ENCODE measurements at regions not wholly inside any gene's neighbourhood (a gene's known extent, or its start where the extent isn't known, plus 50 kb on each side); places are given as distances from the start of the nearest gene placed in this dataset.

GRCh38 chr4:105061731-105062130 is 84.9 kb upstream of the TET2 start:
- Histone ChIP-seq H3K9ac (ENCODE audit: low read length) (peak overlapping the region; percentile 24), H3K27ac (ENCODE audit: low read length in 2 of 2) (no peak overlapping the region), H3K4me2 (replicated peaks; ENCODE audit: low read depth, low read length, poor library complexity, severe bottlenecking) (peak overlapping the region; percentile 43), H3K79me2 (ENCODE audit: control insufficient read depth, insufficient read depth, low read length) (no peaks in the 10 kb centered on the region), H4K20me1 (ENCODE audit: control insufficient read depth, insufficient read depth, low read length, poor library complexity, severe bottlenecking) (no peaks in the 10 kb centered on the region), H3K9me3 (ENCODE audit: control extremely low read depth in 1 of 3, control insufficient read depth in 2 of 3, insufficient read depth in 1 of 3, low read length in 2 of 3) (no peaks in the 10 kb centered on the region), H2AFZ (ENCODE audit: insufficient read depth, low read depth, low read length, poor library complexity, severe bottlenecking) (no peak overlapping the region), H3K4me1 (ENCODE audit: control insufficient read depth in 2 of 2, insufficient read depth in 2 of 2, low read length in 2 of 2) (peaks cover 17 to 18% of the 10 kb centered on the region in 2 donors), H3K36me3 (replicated peaks in 1 of 2; ENCODE audit: control extremely low read depth in 1 of 2, control insufficient read depth in 1 of 2, extremely low read depth in 1 of 2, insufficient read depth in 2 of 2, low read length in 1 of 2) (no peaks in the 10 kb centered on the region), H3K4me3 (ENCODE audit: control extremely low read depth in 1 of 5, extremely low read depth in 1 of 5, insufficient read depth in 1 of 5, low read depth in 2 of 5, low read length in 4 of 5) (peak overlapping the region in 3 of 5 experiments; percentile 3 to 34 (median 15)), H3K27me3 (replicated peaks in 1 of 4; ENCODE audit: control extremely low read depth in 1 of 4, control insufficient read depth in 3 of 4, insufficient read depth in 4 of 4, low read length in 3 of 4) (no peaks in the 10 kb centered on the region)
- WGBS (ENCODE audit: insufficient coverage), result no CpG with 5 or more reads among the region's 1 CpG
- Mint-ChIP-seq H3K9me3 (ENCODE audit: insufficient read depth) (no peaks in the 10 kb centered on the region), H3K4me1 (peaks cover 37% of the 10 kb centered on the region), H3K27ac (peak overlapping the region; percentile 12), H3K4me3 (peak overlapping the region; percentile 65), H3K27me3 (no peaks in the 10 kb centered on the region)
- intact Hi-C loops (cut with micrococcal nuclease), result no loop called here
- TF ChIP-seq EZH2 (IDR thresholded peaks at IDR 0.05; ENCODE audit: borderline replicate concordance, insufficient read depth, low read depth, low read length, poor library complexity, severe bottlenecking) (no peak), CTCF (IDR thresholded peaks at IDR 0.05) (no peak)
- ChIA-PET CTCF (interaction anchor here (0.7 to 0.9 kb wide), 2 partner anchors 85 to 412 kb away, joined by 3 read pairs; partner anchors contain the start of genes PPA2 and TET2), POLR2A (no interaction called here)
- no peak for DNase-seq
- no peak for ATAC-seq (ENCODE audit: low read depth)

- H3K4me1 Mint-ChIP-seq, result peaks cover 6% of the 10 kb centered on the region
- H3K4me3 ChIP-seq (ENCODE audit: control extremely low read depth in 1 of 5, extremely low read depth in 1 of 5, insufficient read depth in 1 of 5, low read depth in 2 of 5, low read length in 4 of 5), result no peak overlapping the region
- TF ChIP-seq CTCF (IDR thresholded peaks at IDR 0.05) (no peak), EZH2 (IDR thresholded peaks at IDR 0.05; ENCODE audit: borderline replicate concordance, insufficient read depth, low read depth, low read length, poor library complexity, severe bottlenecking) (no peak)
- intact Hi-C loops (cut with micrococcal nuclease), result no loop called here
- H3K4me1 ChIP-seq (ENCODE audit: control insufficient read depth in 2 of 2, insufficient read depth in 2 of 2, low read length in 2 of 2), result peaks cover 6 to 7% of the 10 kb centered on the region in 2 donors
- no peaks in the 10 kb centered on the region for H3K9me3 ChIP-seq (ENCODE audit: control extremely low read depth in 1 of 3, control insufficient read depth in 2 of 3, insufficient read depth in 1 of 3, low read length in 2 of 3)
- no peaks in the 10 kb centered on the region for H3K9me3 Mint-ChIP-seq (ENCODE audit: insufficient read depth)
- DNase-seq, result no peak
- H3K79me2 ChIP-seq (ENCODE audit: control insufficient read depth, insufficient read depth, low read length), result no peaks in the 10 kb centered on the region
- H3K9ac ChIP-seq (ENCODE audit: low read length), result no peak overlapping the region
- no peaks in the 10 kb centered on the region for H4K20me1 ChIP-seq (ENCODE audit: control insufficient read depth, insufficient read depth, low read length, poor library complexity, severe bottlenecking)
- no peaks in the 10 kb centered on the region for H3K27me3 ChIP-seq (replicated peaks in 1 of 4; ENCODE audit: control extremely low read depth in 1 of 4, control insufficient read depth in 3 of 4, insufficient read depth in 4 of 4, low read length in 3 of 4)
- no peaks in the 10 kb centered on the region for H3K27me3 Mint-ChIP-seq
- no peak for ATAC-seq (ENCODE audit: low read depth)
- no peak overlapping the region for H3K4me2 ChIP-seq (replicated peaks; ENCODE audit: low read depth, low read length, poor library complexity, severe bottlenecking)
- H3K36me3 ChIP-seq (replicated peaks in 1 of 2; ENCODE audit: control extremely low read depth in 1 of 2, control insufficient read depth in 1 of 2, extremely low read depth in 1 of 2, insufficient read depth in 2 of 2, low read length in 1 of 2), result no peaks in the 10 kb centered on the region
- no peak overlapping the region for H2AFZ ChIP-seq (ENCODE audit: insufficient read depth, low read depth, low read length, poor library complexity, severe bottlenecking)
- CTCF ChIA-PET, result no interaction called here
- POLR2A ChIA-PET, result no interaction called here
- H3K27ac ChIP-seq (ENCODE audit: low read length in 2 of 2), result no peak overlapping the region
- H3K27ac Mint-ChIP-seq, result no peak overlapping the region
- no peak overlapping the region for H3K4me3 Mint-ChIP-seq
Observed at GRCh38 chr4:105066401-105066800, 80.3 kb upstream of the TET2 start.
